ENCODE measurements at regions not wholly inside any gene's neighbourhood (a gene's known extent, or its start where the extent isn't known, plus 50 kb on each side); places are given as distances from the start of the nearest gene placed in this dataset.

DNA sequence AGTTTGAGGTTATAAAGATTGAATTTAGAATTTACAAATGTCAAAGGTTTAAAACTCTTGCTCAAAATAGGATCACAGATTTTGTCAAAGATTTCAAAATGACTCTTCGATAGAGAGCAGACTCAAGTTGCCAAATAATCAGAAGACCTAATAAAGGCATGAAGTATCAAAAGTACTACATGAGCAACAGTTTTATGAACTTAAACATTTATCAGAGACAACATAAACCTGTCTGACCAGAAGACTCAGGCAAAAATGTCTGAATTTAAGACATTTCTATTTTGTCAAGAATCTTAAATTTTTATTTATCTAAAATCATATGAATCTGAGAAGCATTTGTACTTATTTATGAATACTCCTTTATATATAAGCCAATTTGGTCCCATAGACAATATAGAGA, 330.9 kb downstream of the PTPRU start:
- Histone ChIP-seq H3K27me3 (peaks cover 0 to 11% (median 0%) of the 10 kb centered on the region in 4 donors), H3K4me1 (no peaks in the 10 kb centered on the region), H3K9me3 (peaks cover 0 to 64% (median 56%) of the 10 kb centered on the region in 4 donors), H3K36me3 (no peaks in the 10 kb centered on the region), H3K27ac (replicated peaks in 1 of 4) (no peak overlapping the region), H3K4me3 (no peak overlapping the region)
- no peak for DNase-seq (ENCODE audit: extremely low spot score)
- intact Hi-C loops (cut with DNase I), result no loop called here
- 92% methylated on average over 1 of the region's 1 CpG for WGBS
- TF ChIP-seq, protein P1, sequence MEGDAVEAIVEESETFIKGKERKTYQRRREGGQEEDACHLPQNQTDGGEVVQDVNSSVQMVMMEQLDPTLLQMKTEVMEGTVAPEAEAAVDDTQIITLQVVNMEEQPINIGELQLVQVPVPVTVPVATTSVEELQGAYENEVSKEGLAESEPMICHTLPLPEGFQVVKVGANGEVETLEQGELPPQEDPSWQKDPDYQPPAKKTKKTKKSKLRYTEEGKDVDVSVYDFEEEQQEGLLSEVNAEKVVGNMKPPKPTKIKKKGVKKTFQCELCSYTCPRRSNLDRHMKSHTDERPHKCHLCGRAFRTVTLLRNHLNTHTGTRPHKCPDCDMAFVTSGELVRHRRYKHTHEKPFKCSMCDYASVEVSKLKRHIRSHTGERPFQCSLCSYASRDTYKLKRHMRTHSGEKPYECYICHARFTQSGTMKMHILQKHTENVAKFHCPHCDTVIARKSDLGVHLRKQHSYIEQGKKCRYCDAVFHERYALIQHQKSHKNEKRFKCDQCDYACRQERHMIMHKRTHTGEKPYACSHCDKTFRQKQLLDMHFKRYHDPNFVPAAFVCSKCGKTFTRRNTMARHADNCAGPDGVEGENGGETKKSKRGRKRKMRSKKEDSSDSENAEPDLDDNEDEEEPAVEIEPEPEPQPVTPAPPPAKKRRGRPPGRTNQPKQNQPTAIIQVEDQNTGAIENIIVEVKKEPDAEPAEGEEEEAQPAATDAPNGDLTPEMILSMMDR (IDR thresholded peaks at IDR 0.05), result no peak
- TF ChIP-seq POLR2AphosphoS5 (IDR thresholded peaks at IDR 0.05) (no peak), EP300 (IDR thresholded peaks at IDR 0.05) (no peak), POLR2A (IDR thresholded peaks at IDR 0.05; ENCODE audit: low read depth) (no peak)

DNA sequence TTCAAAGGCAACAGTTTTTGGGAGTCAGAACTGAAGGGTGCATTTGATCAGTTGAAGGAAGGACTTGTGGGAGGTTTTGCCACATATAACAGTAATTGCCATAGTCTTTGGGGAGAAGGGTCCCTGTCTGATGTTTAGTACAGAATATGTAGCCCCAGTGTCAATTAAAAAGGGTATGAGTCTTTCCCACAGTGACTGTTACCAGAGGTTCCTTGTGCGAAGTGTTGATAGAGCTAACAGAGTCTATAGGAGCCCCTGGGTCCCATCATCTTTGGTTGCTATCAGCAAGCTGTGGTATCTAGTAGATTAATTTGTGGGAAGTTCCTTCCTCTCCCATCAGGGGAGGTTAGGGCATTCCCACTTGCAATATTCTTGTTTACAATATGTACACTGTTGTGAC, 329.2 kb downstream of the PTPRU start:
- no peak for DNase-seq (ENCODE audit: extremely low spot score)
- 89% methylated on average over 1 of the region's 1 CpG for WGBS
- Histone ChIP-seq H3K4me1 (no peaks in the 10 kb centered on the region), H3K27ac (replicated peaks in 1 of 4) (no peak overlapping the region), H3K27me3 (no peaks in the 10 kb centered on the region), H3K9me3 (peaks cover 0 to 64% (median 57%) of the 10 kb centered on the region in 4 donors), H3K4me3 (no peak overlapping the region), H3K36me3 (no peaks in the 10 kb centered on the region)
- TF ChIP-seq, protein P1 (IDR thresholded peaks at IDR 0.05), result no peak
- no peak for TF ChIP-seq EP300 (IDR thresholded peaks at IDR 0.05)
- TF ChIP-seq POLR2AphosphoS5 (IDR thresholded peaks at IDR 0.05), result no peak
- no peak for TF ChIP-seq POLR2A (IDR thresholded peaks at IDR 0.05; ENCODE audit: low read depth)
- intact Hi-C loops (cut with DNase I), result no loop called here

- H3K27ac ChIP-seq (replicated peaks in 1 of 4), result no peak overlapping the region
- intact Hi-C loops (cut with DNase I), result no loop called here
- DNase-seq (ENCODE audit: extremely low spot score), result no peak
- H3K9me3 ChIP-seq, result peaks cover 0 to 62% (median 55%) of the 10 kb centered on the region in 4 donors
- no peaks in the 10 kb centered on the region for H3K27me3 ChIP-seq
- no peak overlapping the region for H3K4me3 ChIP-seq
- no peak for TF ChIP-seq POLR2AphosphoS5 (IDR thresholded peaks at IDR 0.05)
- no peak for TF ChIP-seq EP300 (IDR thresholded peaks at IDR 0.05)
- TF ChIP-seq POLR2A (IDR thresholded peaks at IDR 0.05; ENCODE audit: low read depth), result no peak
- TF ChIP-seq, protein P1 (IDR thresholded peaks at IDR 0.05), result no peak
- no peaks in the 10 kb centered on the region for H3K4me1 ChIP-seq
- no peaks in the 10 kb centered on the region for H3K36me3 ChIP-seq
- 89% methylated on average over 4 of the region's 4 CpGs for WGBS
Measured at GRCh38 chr1:29563571-29563970, 327.2 kb downstream of the PTPRU start.

GRCh38 chr1:29563092-29563491, 326.8 kb downstream of the PTPRU start:
- no peak overlapping the region for H3K4me3 ChIP-seq
- WGBS, result 66% methylated on average over 3 of the region's 3 CpGs
- no peaks in the 10 kb centered on the region for H3K27me3 ChIP-seq
- no peak overlapping the region for H3K27ac ChIP-seq (replicated peaks in 1 of 4)
- intact Hi-C loops (cut with DNase I), result no loop called here
- H3K36me3 ChIP-seq, result no peaks in the 10 kb centered on the region
- TF ChIP-seq POLR2AphosphoS5 (IDR thresholded peaks at IDR 0.05), result no peak
- TF ChIP-seq, protein P1 (IDR thresholded peaks at IDR 0.05), result no peak
- H3K4me1 ChIP-seq, result no peaks in the 10 kb centered on the region
- no peak for DNase-seq (ENCODE audit: extremely low spot score)
- peaks cover 0 to 57% (median 52%) of the 10 kb centered on the region in 4 donors for H3K9me3 ChIP-seq

- TF ChIP-seq POLR2AphosphoS5 (IDR thresholded peaks at IDR 0.05), result no peak
- no peak for TF ChIP-seq EP300 (IDR thresholded peaks at IDR 0.05)
- Histone ChIP-seq H3K36me3 (no peaks in the 10 kb centered on the region), H3K4me3 (no peak overlapping the region), H3K4me1 (no peaks in the 10 kb centered on the region), H3K27ac (replicated peaks in 1 of 4) (no peak overlapping the region), H3K27me3 (peaks cover 0 to 15% (median 0%) of the 10 kb centered on the region in 4 donors), H3K9me3 (peaks cover 0 to 18% (median 16%) of the 10 kb centered on the region in 4 donors)
- no peak for DNase-seq (ENCODE audit: extremely low spot score)
- intact Hi-C loops (cut with DNase I), result no loop called here
- 85% methylated on average over 3 of the region's 3 CpGs for WGBS
Measured at GRCh38 chr1:29559056-29559455, 322.7 kb downstream of the PTPRU start.

All from esophagus muscularis mucosa (tissue), 4 donors.